NCI-H1048 (cell line): ENCODE measurements at regions not wholly inside any gene's neighbourhood (a gene's known extent, or its start where the extent isn't known, plus 50 kb on each side); places are given as distances from the start of the nearest gene placed in this dataset.
"Not testable (repeated sequence)": the region's sequence is repeated elsewhere in the genome, so short reads cannot be mapped to it uniquely, and the experiment has no call there.

ENCODE experiments used
- DNase-seq: peaks from one replicate; lab custom pipeline; 2025; lab: John Stamatoyannopoulos, UW

GRCh38 chr1:9441451-9442133 is 97.7 kb upstream of the SLC25A33 start:
- no peak for DNase-seq

- DNase-seq, result no peak
These were observed 96.9 kb upstream of the SLC25A33 start for GRCh38 chr1:9442278-9442846.

GRCh38 chr1:9442986-9443385 is 96.3 kb upstream of the SLC25A33 start:
- DNase-seq, result no peak

GRCh38 chr1:9443913-9444445 is 95.3 kb upstream of the SLC25A33 start:
- no peak for DNase-seq

- DNase-seq, result no peak
These were observed 94.7 kb upstream of the SLC25A33 start for GRCh38 chr1:9444532-9444931.

GRCh38 chr1:9445081-9445480 is 94.2 kb upstream of the SLC25A33 start:
- not testable (repeated sequence) for DNase-seq

GRCh38 chr1:9447215-9447960 is 91.9 kb upstream of the SLC25A33 start:
- no peak for DNase-seq

- DNase-seq, result no peak
These were observed 90.8 kb upstream of the SLC25A33 start for GRCh38 chr1:9448132-9449109.

GRCh38 chr1:9449110-9449627 is 90.1 kb upstream of the SLC25A33 start:
- no peak for DNase-seq

GRCh38 chr1:9449976-9450696 is 89.1 kb upstream of the SLC25A33 start:
- DNase-seq, result no peak

- no peak for DNase-seq
These were observed 88.2 kb upstream of the SLC25A33 start for GRCh38 chr1:9451081-9451480.

- DNase-seq, result no peak
These were observed 86.6 kb upstream of the SLC25A33 start for GRCh38 chr1:9452516-9453140.

- no peak for DNase-seq
These were observed 85.9 kb upstream of the SLC25A33 start for GRCh38 chr1:9453375-9453774.

GRCh38 chr1:9453779-9454418 is 85.4 kb upstream of the SLC25A33 start:
- no peak for DNase-seq

GRCh38 chr1:9454494-9455066 is 84.7 kb upstream of the SLC25A33 start:
- DNase-seq, result no peak

GRCh38 chr1:9455487-9456234 is 83.6 kb upstream of the SLC25A33 start:
- DNase-seq, result peak; percentile 7

GRCh38 chr1:9456833-9457232 is 82.4 kb upstream of the SLC25A33 start:
- no peak for DNase-seq

- no peak for DNase-seq
These were observed 79.4 kb upstream of the SLC25A33 start for GRCh38 chr1:9459816-9460407.
